ENCODE measurements at regions not wholly inside any gene's neighbourhood (a gene's known extent, or its start where the extent isn't known, plus 50 kb on each side); places are given as distances from the start of the nearest gene placed in this dataset.

- TF ChIP-seq ESRRG (CRISPR knock-in tag; IDR thresholded peaks at IDR 0.05) (no peak), TOX (CRISPR knock-in tag; IDR thresholded peaks at IDR 0.05; ENCODE audit: borderline replicate concordance) (no peak), ISL1 (CRISPR knock-in tag; IDR thresholded peaks at IDR 0.05) (no peak), RARB (CRISPR knock-in tag; IDR thresholded peaks at IDR 0.05) (no peak), ARNTL (CRISPR knock-in tag; IDR thresholded peaks at IDR 0.05; ENCODE audit: borderline replicate concordance, low read depth) (no peak)
- TF ChIP-seq, protein P1, sequence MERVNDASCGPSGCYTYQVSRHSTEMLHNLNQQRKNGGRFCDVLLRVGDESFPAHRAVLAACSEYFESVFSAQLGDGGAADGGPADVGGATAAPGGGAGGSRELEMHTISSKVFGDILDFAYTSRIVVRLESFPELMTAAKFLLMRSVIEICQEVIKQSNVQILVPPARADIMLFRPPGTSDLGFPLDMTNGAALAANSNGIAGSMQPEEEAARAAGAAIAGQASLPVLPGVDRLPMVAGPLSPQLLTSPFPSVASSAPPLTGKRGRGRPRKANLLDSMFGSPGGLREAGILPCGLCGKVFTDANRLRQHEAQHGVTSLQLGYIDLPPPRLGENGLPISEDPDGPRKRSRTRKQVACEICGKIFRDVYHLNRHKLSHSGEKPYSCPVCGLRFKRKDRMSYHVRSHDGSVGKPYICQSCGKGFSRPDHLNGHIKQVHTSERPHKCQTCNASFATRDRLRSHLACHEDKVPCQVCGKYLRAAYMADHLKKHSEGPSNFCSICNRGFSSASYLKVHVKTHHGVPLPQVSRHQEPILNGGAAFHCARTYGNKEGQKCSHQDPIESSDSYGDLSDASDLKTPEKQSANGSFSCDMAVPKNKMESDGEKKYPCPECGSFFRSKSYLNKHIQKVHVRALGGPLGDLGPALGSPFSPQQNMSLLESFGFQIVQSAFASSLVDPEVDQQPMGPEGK (CRISPR knock-in tag; IDR thresholded peaks at IDR 0.05; ENCODE audit: borderline replicate concordance) = no peak
These were observed 71.0 kb downstream of the PHETA1 start for GRCh38 chr12:111297703-111298426.
